Inflammatory macrophage treated with lipopolysaccharide for 1 hour (primary cell): ENCODE measurements at regions not wholly inside any gene's neighbourhood (a gene's known extent, or its start where the extent isn't known, plus 50 kb on each side); places are given as distances from the start of the nearest gene placed in this dataset.

Source experiments
- DNase-seq, 2 donors: peaks; one replicate each; pipeline ENCODE4 v3.0.0-alpha.2; 2020 to 2022

DNA sequence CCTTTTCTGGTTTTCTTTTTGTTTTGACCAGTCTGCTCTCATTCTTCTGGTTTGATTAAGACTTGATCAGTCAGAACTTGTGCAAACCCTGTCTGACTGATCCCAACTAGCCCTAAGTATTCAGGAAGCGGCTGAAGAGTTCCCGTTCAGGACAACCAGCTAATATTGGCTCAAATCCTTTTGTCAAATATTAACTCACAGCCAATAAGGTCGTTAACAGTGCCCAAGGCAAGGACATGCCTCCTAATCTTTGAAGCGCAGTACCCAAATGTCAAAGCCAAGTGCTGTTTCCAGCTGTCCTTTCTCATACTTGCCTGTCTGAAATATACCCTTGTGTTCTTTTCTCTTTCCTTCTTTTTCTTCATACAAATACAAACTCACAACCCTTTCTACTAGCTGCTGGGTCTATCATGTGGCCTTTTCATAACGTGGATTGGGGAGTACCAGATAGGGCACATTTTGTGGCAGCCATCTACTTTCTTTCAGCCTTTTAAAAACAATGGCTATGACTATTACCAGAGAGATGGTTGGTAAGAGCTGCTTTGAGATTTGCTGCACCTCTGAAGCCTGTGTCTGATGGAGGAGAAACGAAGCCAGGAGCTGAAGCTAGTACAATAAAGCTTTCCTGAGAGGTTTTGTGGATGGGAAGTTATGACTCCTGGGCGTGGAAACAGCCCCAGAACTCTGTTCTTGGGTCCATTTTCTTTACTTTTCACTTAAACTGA is 266.4 kb upstream of the ZNF608 start:
- DNase-seq: no peak

DNA sequence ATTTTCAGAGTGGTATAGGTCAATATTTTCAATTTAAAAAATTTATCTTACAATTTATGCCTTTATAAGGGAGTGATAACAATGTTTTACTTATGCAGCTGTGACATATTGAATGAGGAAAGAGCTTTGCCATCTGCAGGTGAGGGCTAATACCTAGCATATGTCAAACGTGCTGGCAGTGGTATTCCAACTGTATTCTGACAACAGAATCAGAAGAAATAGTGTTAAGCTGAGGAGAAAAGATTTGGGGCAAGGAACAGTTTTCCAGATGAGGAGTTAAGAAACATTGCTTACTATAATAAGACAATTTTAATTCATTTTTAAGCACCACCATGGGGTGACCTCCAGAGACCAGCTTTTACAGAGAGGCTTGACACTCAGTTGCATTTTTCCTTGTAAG is 267.8 kb upstream of the ZNF608 start:
- DNase-seq: no peak

GRCh38 chr5:125017796-125018195 is 271.4 kb upstream of the ZNF608 start:
- DNase-seq: no peak

DNA sequence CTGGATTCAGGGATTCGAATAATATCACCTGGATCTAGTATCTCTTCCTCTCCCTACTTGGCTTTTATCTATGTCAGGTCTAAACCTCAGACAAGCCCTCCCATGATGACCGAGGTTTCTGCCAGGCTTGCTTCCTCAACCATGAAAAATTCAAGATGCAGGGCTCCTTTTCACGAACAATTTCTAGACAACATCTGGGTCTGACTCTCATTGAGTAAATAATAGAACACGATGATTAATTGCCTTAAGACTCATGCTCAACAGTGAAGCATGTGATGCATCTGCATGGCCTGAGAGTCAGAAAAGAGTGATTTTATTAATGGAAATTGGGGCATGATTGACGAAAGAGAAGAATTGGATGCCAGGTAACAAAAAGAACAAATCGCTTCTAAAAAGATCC is 277.2 kb upstream of the ZNF608 start:
- DNase-seq: no peak

- no peak for DNase-seq
Observed at GRCh38 chr5:125026867-125027731, 280.7 kb upstream of the ZNF608 start.

DNA sequence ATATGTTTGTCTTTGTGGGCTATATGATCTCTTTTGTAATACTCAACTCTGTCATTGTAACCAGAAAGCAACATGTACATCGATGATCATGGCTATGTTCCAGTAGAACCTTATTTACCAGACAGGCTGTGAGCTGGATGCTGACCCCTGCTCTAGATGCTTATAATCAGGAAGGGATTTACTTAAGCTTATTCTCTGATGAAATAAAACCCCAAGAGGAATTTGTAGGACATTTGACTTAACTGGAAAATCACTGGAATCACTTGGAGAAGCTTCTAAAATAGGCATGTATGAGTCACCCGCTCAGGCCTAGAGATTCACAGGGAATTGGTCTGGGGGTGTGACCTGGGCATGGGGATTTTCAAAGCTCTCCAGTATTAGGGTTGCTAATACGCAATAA is 285.8 kb upstream of the ZNF608 start:
- no peak for DNase-seq

- no peak for DNase-seq
Observed at GRCh38 chr5:125033602-125034001, 287.2 kb upstream of the ZNF608 start.

DNA sequence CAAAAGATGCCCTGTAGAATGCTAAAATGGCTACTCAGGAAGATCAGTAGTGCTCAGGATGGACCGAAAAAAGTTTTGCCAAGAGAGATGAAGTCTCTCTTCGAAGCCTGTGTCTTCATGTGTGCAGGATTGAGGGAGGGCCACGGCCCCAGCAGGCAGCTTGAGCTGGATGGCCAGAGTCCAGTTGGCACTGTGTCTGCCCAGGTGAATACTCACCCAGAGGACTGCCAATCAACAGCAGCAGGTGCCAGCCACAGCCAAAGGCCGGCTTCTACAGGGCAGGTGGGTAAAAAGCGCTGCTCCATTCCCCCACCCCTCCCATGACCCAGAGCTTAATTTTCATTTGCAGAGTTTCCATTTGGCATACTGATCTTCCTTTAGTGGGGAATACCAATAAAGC is 287.9 kb upstream of the ZNF608 start:
- no peak for DNase-seq

- no peak for DNase-seq
Observed at GRCh38 chr5:125036494-125036893, 290.1 kb upstream of the ZNF608 start.

DNA sequence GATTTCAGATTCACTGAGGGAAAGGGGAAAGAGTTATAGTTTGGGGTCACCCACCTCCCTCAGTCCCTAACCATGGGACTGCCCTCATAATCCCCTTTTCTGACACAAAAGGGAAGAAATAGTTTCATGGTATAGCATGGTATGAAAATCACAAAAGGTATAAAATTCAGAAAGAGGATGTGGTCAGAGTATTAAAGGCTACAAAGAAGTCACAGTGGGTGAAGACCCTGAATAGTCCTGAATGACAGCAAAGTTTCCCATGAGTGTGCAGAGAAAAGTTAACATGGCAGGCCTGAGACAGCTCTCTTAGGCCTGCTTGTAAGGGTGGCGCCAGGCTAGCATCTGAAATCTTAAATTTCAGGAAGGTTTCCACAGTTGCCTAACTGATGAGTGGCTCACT is 290.6 kb upstream of the ZNF608 start:
- no peak for DNase-seq

- no peak for DNase-seq
Observed at GRCh38 chr5:125037530-125037929, 291.1 kb upstream of the ZNF608 start.

DNA sequence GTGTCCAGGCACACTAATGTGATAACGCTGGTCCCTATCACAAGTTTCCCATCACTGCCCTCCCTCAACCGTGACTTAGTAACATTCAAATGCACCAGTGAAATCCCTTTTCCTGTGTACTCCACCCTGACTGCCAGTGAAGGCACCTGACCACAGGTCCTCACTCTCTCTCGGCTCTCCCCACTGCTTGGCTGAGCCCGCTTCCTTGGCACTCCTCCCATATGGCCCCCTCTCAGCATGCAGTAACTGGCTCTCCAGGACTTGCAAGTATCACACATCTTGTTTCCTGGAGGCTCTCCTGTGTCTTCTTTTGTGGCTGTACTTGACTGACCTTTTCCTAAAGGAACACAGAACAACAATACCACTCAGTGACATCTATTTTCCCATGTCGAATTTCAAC is 292.0 kb upstream of the ZNF608 start:
- DNase-seq: no peak

GRCh38 chr5:125041798-125042197 is 295.4 kb upstream of the ZNF608 start:
- no peak for DNase-seq

- DNase-seq: no peak
Observed at GRCh38 chr5:125042261-125042890, 295.9 kb upstream of the ZNF608 start.

- DNase-seq: no peak
Observed at GRCh38 chr5:125043781-125044391, 297.4 kb upstream of the ZNF608 start.

- no peak for DNase-seq
Observed at GRCh38 chr5:125044491-125045282, 298.2 kb upstream of the ZNF608 start.

GRCh38 chr5:125045646-125046045 is 299.2 kb upstream of the ZNF608 start:
- no peak for DNase-seq

DNA sequence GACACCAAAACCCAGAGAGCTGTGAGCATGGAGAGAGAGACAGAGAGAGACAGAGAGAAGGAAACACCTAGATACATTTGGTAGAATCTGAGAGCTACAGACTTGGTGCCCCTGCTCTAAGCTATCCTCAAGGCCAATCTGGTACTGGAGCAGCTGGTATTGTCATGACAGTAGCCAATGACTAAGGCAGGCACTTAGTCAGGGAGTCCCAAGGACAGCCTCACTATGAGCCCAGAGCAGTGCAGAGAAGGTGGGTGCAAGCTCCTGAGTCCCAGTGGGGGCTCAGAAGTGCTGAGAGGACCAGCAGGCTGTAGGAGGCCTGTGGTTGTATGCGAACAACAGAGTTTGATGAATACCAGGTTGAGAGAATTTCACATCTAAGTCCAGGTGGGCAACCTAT is 300.4 kb upstream of the ZNF608 start:
- DNase-seq: no peak

DNA sequence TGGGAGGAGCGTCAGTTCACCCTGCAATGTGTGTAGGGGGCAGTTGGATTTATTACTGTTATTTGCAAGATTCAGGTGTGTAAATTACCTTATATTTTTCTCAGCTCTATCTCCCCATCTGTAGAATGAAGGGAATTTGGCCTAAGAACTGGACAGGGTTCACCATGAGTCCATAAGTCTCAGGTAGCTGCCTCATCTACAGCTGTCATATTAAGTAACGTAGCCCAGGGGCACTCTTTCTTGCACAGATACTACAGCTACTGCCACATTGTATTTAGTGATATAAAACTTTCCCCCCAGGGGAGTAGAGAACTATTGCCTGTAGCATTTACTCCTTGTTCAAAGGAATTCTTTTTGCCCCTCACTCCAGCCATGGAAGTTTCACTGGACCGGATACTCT is 301.4 kb upstream of the ZNF608 start:
- no peak for DNase-seq

DNA sequence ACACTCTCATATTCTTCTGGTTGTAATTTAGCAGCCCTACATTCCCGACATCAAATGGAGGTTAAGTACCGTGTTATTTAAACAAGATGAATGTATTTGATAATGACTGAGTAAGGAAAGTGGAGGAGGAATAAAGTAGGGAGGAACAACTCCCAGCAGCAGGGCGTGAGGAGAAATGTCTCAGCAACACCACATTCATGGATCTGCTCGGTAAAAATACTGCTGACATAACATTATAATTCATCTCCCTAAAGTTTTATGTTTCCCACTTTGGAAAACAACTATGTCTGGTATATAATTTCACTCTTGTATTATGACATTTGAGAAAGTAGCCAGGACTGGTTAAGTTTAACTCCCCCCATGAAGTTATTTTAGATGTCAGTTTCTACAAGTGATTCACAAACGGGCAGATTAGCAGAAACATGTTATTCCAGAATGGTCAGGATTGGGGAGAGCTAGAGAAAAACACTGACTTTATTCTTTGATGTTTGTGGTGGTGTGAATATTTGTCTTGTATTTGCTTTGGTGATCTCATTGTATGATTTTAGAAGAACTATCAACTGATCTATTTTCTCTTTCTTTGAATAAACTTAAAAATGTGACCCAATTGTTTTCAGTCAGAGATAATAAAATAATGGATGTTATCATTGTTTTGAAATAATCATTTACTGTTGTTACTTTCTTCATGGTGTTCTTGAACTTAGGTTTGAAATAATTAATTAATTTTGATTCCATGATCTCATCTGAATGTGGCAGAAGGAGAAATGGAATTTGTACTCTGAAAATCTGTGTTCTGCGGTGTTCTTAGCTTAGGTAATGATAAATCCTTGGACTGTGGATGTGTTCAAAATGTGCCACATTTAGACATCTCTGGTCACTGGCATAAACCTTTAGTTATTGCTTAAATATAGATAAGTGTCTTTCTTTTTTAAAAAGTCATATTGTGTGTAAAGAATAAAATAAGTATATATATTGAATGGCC is 303.6 kb upstream of the ZNF608 start:
- no peak for DNase-seq

DNA sequence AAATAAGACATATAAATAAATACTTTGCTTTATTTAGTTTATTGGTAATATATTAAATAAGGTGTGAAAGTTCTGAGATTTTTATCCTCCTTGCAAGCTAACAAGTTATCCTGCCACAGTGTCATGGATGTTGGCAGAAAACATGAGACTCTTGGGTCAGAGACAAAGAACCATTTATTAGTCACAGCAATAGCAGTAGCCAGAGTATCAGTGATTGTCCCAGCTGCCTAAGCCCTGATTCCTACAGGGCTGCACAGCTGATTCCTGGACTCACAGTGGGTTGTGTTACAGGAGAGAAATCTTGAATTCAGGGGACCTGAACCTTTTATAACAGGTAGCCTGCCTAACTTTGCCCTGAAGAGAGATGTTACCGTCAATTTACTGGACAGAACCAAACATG is 304.5 kb upstream of the ZNF608 start:
- DNase-seq: no peak
